A673 (cell line): ENCODE measurements at regions not wholly inside any gene's neighbourhood (a gene's known extent, or its start where the extent isn't known, plus 50 kb on each side); places are given as distances from the start of the nearest gene placed in this dataset.

Source experiments
- CTCF ChIP-seq: fragments of 300-800, 200-600 bp; sonication (generic); conservative IDR thresholded peaks from 2 replicates; pipeline ENCODE4 v1.5.1; 2017; ENCODE audit warnings: low read depth, mild to moderate bottlenecking, antibody characterized with exemption, low read length, moderate library complexity, mixed read lengths
- EZH2 ChIP-seq: fragments of 200-600 bp; sonication (generic); IDR thresholded peaks from 2 replicates; pipeline ENCODE4 v1.6.1; 2017; ENCODE audit warnings: borderline replicate concordance, low read depth, mild to moderate bottlenecking, mixed read lengths, antibody characterized with exemption, low read length; ENCODE audit not compliant: poor library complexity, severe bottlenecking

GRCh38 chr11:116234989-116235568 is 537.7 kb downstream of the BUD13 start:
- no peak for TF ChIP-seq CTCF
- TF ChIP-seq EZH2: no peak
